ENCODE measurements at regions not wholly inside any gene's neighbourhood (a gene's known extent, or its start where the extent isn't known, plus 50 kb on each side); places are given as distances from the start of the nearest gene placed in this dataset.

DNA sequence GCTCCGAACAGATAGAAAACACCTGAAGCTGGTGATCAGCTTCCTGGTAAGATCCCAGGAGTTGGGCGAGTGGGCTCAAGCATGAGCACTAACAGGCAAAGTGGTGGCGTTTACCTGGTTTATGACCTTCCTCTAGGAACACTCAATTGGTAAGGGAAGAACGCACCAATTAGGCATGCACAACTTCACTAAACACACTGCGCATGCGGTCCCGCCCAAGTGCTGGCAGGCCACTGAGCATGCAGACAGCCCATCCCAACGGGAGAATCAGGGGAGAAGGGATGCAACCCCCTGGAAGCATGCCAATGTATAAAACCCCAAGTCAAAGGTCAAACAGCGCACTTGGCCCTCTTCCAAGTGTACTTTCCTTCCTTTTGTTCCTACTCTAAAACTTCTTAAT, 70.4 kb downstream of the LYZL2 start:
- TF ChIP-seq EZH2 (IDR thresholded peaks at IDR 0.05; ENCODE audit: insufficient read depth, poor library complexity, severe bottlenecking) (no peak), EZH2phosphoT487 (IDR thresholded peaks at IDR 0.05; ENCODE audit: insufficient read depth, low read depth) (no peak)

Data from GM23248 (cell line).